ENCODE measurements at regions not wholly inside any gene's neighbourhood (a gene's known extent, or its start where the extent isn't known, plus 50 kb on each side); places are given as distances from the start of the nearest gene placed in this dataset.

DNA sequence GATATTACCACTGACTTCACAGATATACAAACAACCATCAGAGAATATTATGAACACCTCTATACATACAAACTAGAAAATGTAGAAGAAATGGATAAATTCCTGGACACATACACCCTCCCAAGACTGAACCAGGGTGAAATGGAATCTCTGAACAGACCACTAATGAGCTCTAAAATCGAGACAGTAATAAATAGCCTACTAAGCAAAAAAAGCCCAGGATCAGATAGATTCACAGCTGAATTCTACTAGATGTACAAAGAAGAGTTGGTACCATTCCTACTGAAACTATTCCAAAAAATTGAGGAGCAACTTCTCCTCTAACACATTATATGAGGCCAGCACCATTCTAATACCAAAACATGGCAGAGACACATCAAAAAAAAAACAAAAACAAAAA lies 837.7 kb downstream of the FSCB start:
- TF ChIP-seq, protein P1, sequence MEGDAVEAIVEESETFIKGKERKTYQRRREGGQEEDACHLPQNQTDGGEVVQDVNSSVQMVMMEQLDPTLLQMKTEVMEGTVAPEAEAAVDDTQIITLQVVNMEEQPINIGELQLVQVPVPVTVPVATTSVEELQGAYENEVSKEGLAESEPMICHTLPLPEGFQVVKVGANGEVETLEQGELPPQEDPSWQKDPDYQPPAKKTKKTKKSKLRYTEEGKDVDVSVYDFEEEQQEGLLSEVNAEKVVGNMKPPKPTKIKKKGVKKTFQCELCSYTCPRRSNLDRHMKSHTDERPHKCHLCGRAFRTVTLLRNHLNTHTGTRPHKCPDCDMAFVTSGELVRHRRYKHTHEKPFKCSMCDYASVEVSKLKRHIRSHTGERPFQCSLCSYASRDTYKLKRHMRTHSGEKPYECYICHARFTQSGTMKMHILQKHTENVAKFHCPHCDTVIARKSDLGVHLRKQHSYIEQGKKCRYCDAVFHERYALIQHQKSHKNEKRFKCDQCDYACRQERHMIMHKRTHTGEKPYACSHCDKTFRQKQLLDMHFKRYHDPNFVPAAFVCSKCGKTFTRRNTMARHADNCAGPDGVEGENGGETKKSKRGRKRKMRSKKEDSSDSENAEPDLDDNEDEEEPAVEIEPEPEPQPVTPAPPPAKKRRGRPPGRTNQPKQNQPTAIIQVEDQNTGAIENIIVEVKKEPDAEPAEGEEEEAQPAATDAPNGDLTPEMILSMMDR (conservative IDR thresholded peaks at IDR 0.05; ENCODE audit: low read depth, low read length), result no peak
- TF ChIP-seq EZH2 (IDR thresholded peaks at IDR 0.05; ENCODE audit: low read length, unreplicated experiment) (no peak), EZH2phosphoT487 (IDR thresholded peaks at IDR 0.05; ENCODE audit: borderline replicate concordance, low read length) (no peak)

Measured in PC-3 (cell line).